ENCODE measurements at regions not wholly inside any gene's neighbourhood (a gene's known extent, or its start where the extent isn't known, plus 50 kb on each side); places are given as distances from the start of the nearest gene placed in this dataset.

GRCh38 chr22:22697377-22698117 lies 53.1 kb downstream of the GGTLC2 start:
- no peak for TF ChIP-seq SYNCRIP (IDR thresholded peaks at IDR 0.05; ENCODE audit: insufficient read depth, low read depth, low read length)
- TF ChIP-seq AGO1 (IDR thresholded peaks at IDR 0.05; ENCODE audit: low read depth, low read length, poor library complexity, severe bottlenecking), result no peak
- TF ChIP-seq ARNTL (CRISPR knock-in tag; IDR thresholded peaks at IDR 0.05), result no peak
- TF ChIP-seq ZNF841 (CRISPR knock-in tag; IDR thresholded peaks at IDR 0.05; ENCODE audit: borderline replicate concordance), result no peak
- no peak for TF ChIP-seq PHF21A (CRISPR knock-in tag; IDR thresholded peaks at IDR 0.05)
- no peak for TF ChIP-seq E2F1 (CRISPR knock-in tag; IDR thresholded peaks at IDR 0.05)
- no peak for TF ChIP-seq NFE2L2 (IDR thresholded peaks at IDR 0.05; ENCODE audit: low read length)
- no peak for TF ChIP-seq KIAA2018 (CRISPR knock-in tag; IDR thresholded peaks at IDR 0.05; ENCODE audit: borderline replicate concordance)
- TF ChIP-seq ZNF737 (CRISPR knock-in tag; IDR thresholded peaks at IDR 0.05; ENCODE audit: borderline replicate concordance), result no peak
- TF ChIP-seq ZNF30 (CRISPR knock-in tag; IDR thresholded peaks at IDR 0.05), result no peak
- TF ChIP-seq KLF6 (CRISPR knock-in tag; IDR thresholded peaks at IDR 0.05), result no peak
- no peak for TF ChIP-seq XRCC5 (optimal IDR thresholded peaks at IDR 0.05; ENCODE audit: low read length)
- no peak for TF ChIP-seq SRF (IDR thresholded peaks at IDR 0.05; ENCODE audit: low read depth, low read length)
- TF ChIP-seq ZNF891 (CRISPR knock-in tag; IDR thresholded peaks at IDR 0.05), result no peak
- no peak for TF ChIP-seq RXRA (CRISPR knock-in tag; IDR thresholded peaks at IDR 0.05)
- TF ChIP-seq NFKBIZ (CRISPR knock-in tag; IDR thresholded peaks at IDR 0.05), result no peak
- no peak for TF ChIP-seq ZFP82 (CRISPR knock-in tag; IDR thresholded peaks at IDR 0.05; ENCODE audit: borderline replicate concordance)
- TF ChIP-seq HOXA3 (CRISPR knock-in tag; IDR thresholded peaks at IDR 0.05), result no peak
- H3K36me3 ChIP-seq (replicated peaks in 1 of 2; ENCODE audit: control insufficient read depth in 1 of 2, insufficient read depth in 2 of 2, low read length in 2 of 2), result no peaks in the 10 kb centered on the region
- CTCF ChIA-PET (ENCODE audit: low intra/inter-chr PET ratio, low total read pairs), result no interaction called here
- BruUV-seq (replicated peaks), result no TSS peak
- no peaks in the 10 kb centered on the region for H4K20me1 ChIP-seq (ENCODE audit: insufficient read depth, low read length)
- H3K79me2 ChIP-seq (ENCODE audit: insufficient read depth, low read length), result no peaks in the 10 kb centered on the region
- H3K27me3 ChIP-seq (ENCODE audit: control insufficient read depth in 1 of 2, insufficient read depth in 2 of 2, low read length in 2 of 2), result peaks cover 0 to 8% of the 10 kb centered on the region in 2 experiments; a peak in 2 of 5 replicates
- no peak overlapping the region for H2AFZ ChIP-seq (ENCODE audit: low read length)
- no peak overlapping the region for H3K27ac ChIP-seq (ENCODE audit: extremely low read length, insufficient read depth, low read length)
- 20% methylated on average over 5 of the region's 12 CpGs for WGBS (ENCODE audit: low lambda C conversion rate)
- H3K4me2 ChIP-seq (ENCODE audit: low read depth, low read length), result no peak overlapping the region
- in situ Hi-C loops (cut with HindIII; ENCODE audit: extremely low pct_ligation_motif_present, low pct_unique_long_range_greater_than_20kb) (no loop called here), intact Hi-C loops (cut with micrococcal nuclease; ENCODE audit: unreplicated experiment) (no loop called here)
- no peak for DNase-seq (ENCODE audit: low spot score)
- H3K4me3 ChIP-seq (replicated peaks in 1 of 3; ENCODE audit: insufficient read depth in 1 of 3, low read depth in 2 of 3, low read length in 3 of 3), result no peak overlapping the region
- H3K9ac ChIP-seq (ENCODE audit: insufficient read depth, low read depth, low read length), result no peak overlapping the region
- ATAC-seq, result no peak
- POLR2A ChIA-PET, result no interaction called here
- peaks cover 13% of the 10 kb centered on the region for H3K4me1 ChIP-seq (ENCODE audit: insufficient read depth, low read length)
- no peak for FAIRE-seq
- no peaks in the 10 kb centered on the region for H3K9me3 ChIP-seq (ENCODE audit: low read length)

Measured in HepG2 (cell line).